ENCODE measurements at regions not wholly inside any gene's neighbourhood (a gene's known extent, or its start where the extent isn't known, plus 50 kb on each side); places are given as distances from the start of the nearest gene placed in this dataset.

- Histone ChIP-seq H3K9me1 (ENCODE audit: insufficient read depth, low read length) (peaks cover 13% of the 10 kb centered on the region), H3K4ac (ENCODE audit: low read depth, low read length) (peak overlapping the region; percentile 76), H3K4me2 (ENCODE audit: low read depth, low read length) (no peak overlapping the region), H2AFZ (replicated peaks; ENCODE audit: low read length, poor library complexity) (peak overlapping the region; percentile 64), H4K5ac (ENCODE audit: low read depth, low read length) (peak overlapping the region; percentile 3; the same call in 1 of the 2 replicates), H2BK5ac (ENCODE audit: low read depth, low read length, poor library complexity, severe bottlenecking) (no peak overlapping the region), H3K4me1 (ENCODE audit: control insufficient read depth, insufficient read depth, low read length) (peaks cover 8% of the 10 kb centered on the region), H2AK5ac (ENCODE audit: low read depth, low read length) (peak overlapping the region; percentile 21; the same call in 1 of the 2 replicates), H4K91ac (ENCODE audit: insufficient read depth, low read depth, low read length) (peak overlapping the region; percentile 76), H3K79me1 (ENCODE audit: low read depth in 1 of 2, low read length in 2 of 2) (no peaks in the 10 kb centered on the region), H3K36me3 (ENCODE audit: control insufficient read depth, insufficient read depth, low read length) (no peaks in the 10 kb centered on the region), H3K56ac (ENCODE audit: extremely low read depth, insufficient read depth, low read length) (no peak overlapping the region), H2AK9ac (replicated peaks; ENCODE audit: low read depth, low read length, poor library complexity) (peak overlapping the region; percentile 79), H3K27me3 (ENCODE audit: control insufficient read depth, insufficient read depth, low read length) (no peaks in the 10 kb centered on the region), H2BK15ac (ENCODE audit: low read depth, low read length) (peak overlapping the region; percentile 62; the same call in 1 of the 3 replicates), H3K9me3 (ENCODE audit: control insufficient read depth, insufficient read depth, low read length) (0 out of 2 replicates have a peak, but pooled peaks cover 4% of the 10 kb centered on the region), H4K20me1 (ENCODE audit: insufficient read depth, low read length) (no peaks in the 10 kb centered on the region), H3K14ac (replicated peaks; ENCODE audit: low read depth, low read length) (peak overlapping the region; percentile 68), H2BK20ac (ENCODE audit: low read depth, low read length) (peak overlapping the region; percentile 73), H4K8ac (ENCODE audit: low read depth in 2 of 2, low read length in 2 of 2) (peak overlapping the region; percentile 57 to 68; a peak in 3 of 4 replicates), H3K27ac (ENCODE audit: insufficient read depth, low read length) (no peak overlapping the region), H3K4me3 (ENCODE audit: insufficient read depth, low read depth, low read length) (no peak overlapping the region), H3K23ac (ENCODE audit: low read depth, low read length) (peak overlapping the region; percentile 59; the same call in 1 of the 2 replicates), H3K9ac (ENCODE audit: low read depth, low read length) (no peak overlapping the region), H3K18ac (ENCODE audit: low read depth, low read length) (0 out of 2 replicates have a peak overlapping the region, but pooled peaks have one; percentile 2), H2BK120ac (ENCODE audit: low read depth, low read length) (peak overlapping the region; percentile 22)
- ChIA-PET POLR2A (ENCODE audit: unreplicated experiment) (no interaction called here), CTCF (no interaction called here)
- dilution Hi-C loops (cut with HindIII; ENCODE audit: low sequenced_read_pairs, unreplicated experiment): no loop called here
- in situ Hi-C loops (cut with MboI; ENCODE audit: low sequenced_read_pairs): no loop called here
- TF ChIP-seq RCOR1 (IDR thresholded peaks at IDR 0.05; ENCODE audit: insufficient replicate concordance, low read length): peak; percentile 35
- TF ChIP-seq RFX5 (IDR thresholded peaks at IDR 0.05; ENCODE audit: low read depth, low read length): no peak
- no TSS peak for BruUV-seq (replicated peaks)
- intact Hi-C loops (cut with micrococcal nuclease): no loop called here
- peak; percentile 58 for DNase-seq
- peak; percentile 65 for ATAC-seq (ENCODE audit: low read depth)
- WGBS, 2 experiments (ENCODE audit: extremely low coverage in 2 of 2, insufficient read length in 1 of 2): 15% methylated on average over 2 of the region's 15 CpGs; no CpG with 5 or more reads in 1 of the 2 experiments
These were observed 147.2 kb downstream of the C9orf50 start for GRCh38 chr9:129473523-129474244.
